ENCODE measurements at regions not wholly inside any gene's neighbourhood (a gene's known extent, or its start where the extent isn't known, plus 50 kb on each side); places are given as distances from the start of the nearest gene placed in this dataset.

DNA sequence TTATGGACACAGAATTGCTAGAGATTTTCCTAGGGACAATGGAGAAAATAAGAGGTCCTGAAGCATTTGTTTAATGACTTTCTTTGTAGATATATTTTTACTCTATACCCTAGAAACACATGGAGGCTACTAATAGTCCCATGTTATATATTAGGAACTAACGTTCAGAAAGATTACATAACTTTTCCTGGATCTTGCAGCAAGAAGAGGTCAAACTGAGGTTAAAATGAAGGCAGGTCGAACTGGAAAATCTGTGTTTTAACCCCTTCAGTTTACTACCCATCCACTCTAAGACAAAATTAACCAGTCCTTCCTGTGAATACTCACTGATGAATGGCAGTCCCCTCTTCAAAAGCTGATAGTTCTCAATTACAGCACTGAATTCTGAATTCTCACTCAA lies 1415.8 kb upstream of the CELF4 start:
- Histone ChIP-seq H3K9ac (no peak overlapping the region), H4K20me1 (ENCODE audit: insufficient read depth) (no peaks in the 10 kb centered on the region), H3K79me2 (ENCODE audit: insufficient read depth, low read depth) (no peaks in the 10 kb centered on the region), H3K4me1 (ENCODE audit: low read depth, poor library complexity, severe bottlenecking) (no peaks in the 10 kb centered on the region), H3K27ac (no peak overlapping the region), H3K36me3 (ENCODE audit: insufficient read depth) (no peaks in the 10 kb centered on the region), H3K27me3 (ENCODE audit: insufficient read depth, low read depth) (no peaks in the 10 kb centered on the region), H2AFZ (ENCODE audit: low read depth) (no peak overlapping the region), H3K4me3 (IDR thresholded peaks at IDR 0.05; ENCODE audit: insufficient read depth, low read depth, low read length) (no peak overlapping the region), H3K4me2 (no peak overlapping the region)
- TF ChIP-seq, protein P1, sequence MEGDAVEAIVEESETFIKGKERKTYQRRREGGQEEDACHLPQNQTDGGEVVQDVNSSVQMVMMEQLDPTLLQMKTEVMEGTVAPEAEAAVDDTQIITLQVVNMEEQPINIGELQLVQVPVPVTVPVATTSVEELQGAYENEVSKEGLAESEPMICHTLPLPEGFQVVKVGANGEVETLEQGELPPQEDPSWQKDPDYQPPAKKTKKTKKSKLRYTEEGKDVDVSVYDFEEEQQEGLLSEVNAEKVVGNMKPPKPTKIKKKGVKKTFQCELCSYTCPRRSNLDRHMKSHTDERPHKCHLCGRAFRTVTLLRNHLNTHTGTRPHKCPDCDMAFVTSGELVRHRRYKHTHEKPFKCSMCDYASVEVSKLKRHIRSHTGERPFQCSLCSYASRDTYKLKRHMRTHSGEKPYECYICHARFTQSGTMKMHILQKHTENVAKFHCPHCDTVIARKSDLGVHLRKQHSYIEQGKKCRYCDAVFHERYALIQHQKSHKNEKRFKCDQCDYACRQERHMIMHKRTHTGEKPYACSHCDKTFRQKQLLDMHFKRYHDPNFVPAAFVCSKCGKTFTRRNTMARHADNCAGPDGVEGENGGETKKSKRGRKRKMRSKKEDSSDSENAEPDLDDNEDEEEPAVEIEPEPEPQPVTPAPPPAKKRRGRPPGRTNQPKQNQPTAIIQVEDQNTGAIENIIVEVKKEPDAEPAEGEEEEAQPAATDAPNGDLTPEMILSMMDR (conservative IDR thresholded peaks at IDR 0.05; ENCODE audit: low read depth, low read length) = no peak

DNA sequence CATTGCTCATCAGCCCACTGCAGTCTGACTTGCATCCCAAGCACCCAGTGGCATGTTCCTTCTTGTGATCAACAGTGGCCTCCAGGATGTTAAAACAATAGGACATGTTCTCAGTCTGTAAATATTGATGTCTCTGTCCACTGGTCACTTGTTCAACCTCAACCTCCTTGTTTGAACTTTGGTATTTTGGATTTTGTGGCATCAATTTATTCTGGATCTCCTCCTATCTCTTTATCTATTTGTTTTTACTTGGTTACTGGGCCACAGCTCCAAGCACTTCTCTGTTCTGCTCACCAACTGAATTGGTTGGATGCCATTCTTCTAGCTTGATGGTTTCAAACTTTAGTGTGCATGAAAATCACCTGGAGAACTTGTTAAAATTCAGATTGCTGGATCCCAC lies 1414.8 kb upstream of the CELF4 start:
- TF ChIP-seq, protein P1 (conservative IDR thresholded peaks at IDR 0.05; ENCODE audit: low read depth, low read length) = no peak
- Histone ChIP-seq H3K36me3 (ENCODE audit: insufficient read depth) (no peaks in the 10 kb centered on the region), H4K20me1 (ENCODE audit: insufficient read depth) (no peaks in the 10 kb centered on the region), H2AFZ (ENCODE audit: low read depth) (no peak overlapping the region), H3K27ac (no peak overlapping the region), H3K4me2 (no peak overlapping the region), H3K27me3 (ENCODE audit: insufficient read depth, low read depth) (no peaks in the 10 kb centered on the region), H3K79me2 (ENCODE audit: insufficient read depth, low read depth) (no peaks in the 10 kb centered on the region), H3K9ac (no peak overlapping the region), H3K4me3 (IDR thresholded peaks at IDR 0.05; ENCODE audit: insufficient read depth, low read depth, low read length) (no peak overlapping the region), H3K4me1 (ENCODE audit: low read depth, poor library complexity, severe bottlenecking) (no peaks in the 10 kb centered on the region)

DNA sequence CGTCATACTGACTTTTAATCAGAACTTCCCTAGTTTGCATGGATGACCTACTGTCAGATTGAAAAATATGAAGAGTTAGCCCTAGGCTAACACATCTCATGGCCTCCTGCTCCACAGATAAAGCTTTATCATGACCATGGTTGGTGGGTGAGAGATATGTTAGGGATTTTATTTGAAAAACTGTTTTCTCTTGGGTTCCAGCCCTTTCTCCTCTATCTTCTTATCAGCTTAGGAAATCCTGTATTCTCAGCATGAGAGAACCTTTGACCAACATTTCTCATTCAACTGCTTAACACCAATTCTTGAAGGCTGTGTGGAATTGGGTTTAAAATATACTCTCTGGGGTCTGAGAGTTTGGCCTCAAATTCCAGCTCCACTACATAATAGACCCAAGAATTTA lies 1407.0 kb upstream of the CELF4 start:
- no peaks in the 10 kb centered on the region for H3K36me3 ChIP-seq (ENCODE audit: insufficient read depth)
- no peak overlapping the region for H3K9ac ChIP-seq
- TF ChIP-seq, protein P1 (conservative IDR thresholded peaks at IDR 0.05; ENCODE audit: low read depth, low read length) = no peak
- H3K27me3 ChIP-seq (ENCODE audit: insufficient read depth, low read depth) = no peaks in the 10 kb centered on the region
- H4K20me1 ChIP-seq (ENCODE audit: insufficient read depth) = no peaks in the 10 kb centered on the region
- H2AFZ ChIP-seq (ENCODE audit: low read depth) = no peak overlapping the region
- H3K79me2 ChIP-seq (ENCODE audit: insufficient read depth, low read depth) = no peaks in the 10 kb centered on the region
- no peaks in the 10 kb centered on the region for H3K4me1 ChIP-seq (ENCODE audit: low read depth, poor library complexity, severe bottlenecking)
- H3K4me3 ChIP-seq (IDR thresholded peaks at IDR 0.05; ENCODE audit: insufficient read depth, low read depth, low read length) = no peak overlapping the region
- no peak overlapping the region for H3K27ac ChIP-seq
- H3K4me2 ChIP-seq = no peak overlapping the region

DNA sequence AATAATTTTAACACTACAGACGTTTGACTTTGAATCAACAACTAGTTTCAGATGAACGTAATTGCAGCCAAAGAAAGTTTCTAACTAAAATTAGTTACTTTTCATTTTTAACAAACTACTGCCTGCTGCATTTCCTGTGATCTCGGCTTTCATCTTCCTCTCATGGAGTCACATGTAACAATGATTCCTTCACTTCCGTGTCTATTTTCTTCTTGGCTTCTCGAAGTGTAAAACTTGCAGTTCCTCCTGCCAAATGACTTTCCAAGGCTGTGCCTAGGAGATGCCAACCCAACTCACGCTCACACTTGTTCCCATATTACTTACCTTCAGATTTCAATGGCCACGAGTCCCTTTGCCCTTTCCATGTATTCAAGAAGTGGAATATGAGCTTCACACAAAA lies 1406.3 kb upstream of the CELF4 start:
- H4K20me1 ChIP-seq (ENCODE audit: insufficient read depth) = no peaks in the 10 kb centered on the region
- no peak overlapping the region for H3K4me3 ChIP-seq (IDR thresholded peaks at IDR 0.05; ENCODE audit: insufficient read depth, low read depth, low read length)

More for the DNA sequence above, 1406.3 kb upstream of the CELF4 start:
- H3K9ac ChIP-seq = no peak overlapping the region
- TF ChIP-seq, protein P1 (conservative IDR thresholded peaks at IDR 0.05; ENCODE audit: low read depth, low read length) = no peak
- no peaks in the 10 kb centered on the region for H3K4me1 ChIP-seq (ENCODE audit: low read depth, poor library complexity, severe bottlenecking)
- no peak overlapping the region for H3K27ac ChIP-seq
- H3K36me3 ChIP-seq (ENCODE audit: insufficient read depth) = no peaks in the 10 kb centered on the region
- no peak overlapping the region for H2AFZ ChIP-seq (ENCODE audit: low read depth)
- no peak overlapping the region for H3K4me2 ChIP-seq
- no peaks in the 10 kb centered on the region for H3K79me2 ChIP-seq (ENCODE audit: insufficient read depth, low read depth)
- no peaks in the 10 kb centered on the region for H3K27me3 ChIP-seq (ENCODE audit: insufficient read depth, low read depth)
